ENCODE measurements at regions not wholly inside any gene's neighbourhood (a gene's known extent, or its start where the extent isn't known, plus 50 kb on each side); places are given as distances from the start of the nearest gene placed in this dataset.

- DNase-seq: no peak
- H3K27me3 ChIP-seq: no peaks in the 10 kb centered on the region
Observed at GRCh38 chr11:119861160-119861559, 132.2 kb upstream of the NECTIN1 start.

GRCh38 chr11:119860561-119861094 lies 131.6 kb upstream of the NECTIN1 start:
- H3K27me3 ChIP-seq: no peaks in the 10 kb centered on the region

More at GRCh38 chr11:119861160-119861559, 132.2 kb upstream of the NECTIN1 start:
- H3K36me3 ChIP-seq: no peaks in the 10 kb centered on the region
- H3K4me3 ChIP-seq: no peak overlapping the region
- no peak overlapping the region for H3K9ac ChIP-seq (ENCODE audit: low read depth in 2 of 2, low read length in 2 of 2)
- intact Hi-C loops (cut with DNase I): no loop called here
- TF ChIP-seq CTCF (IDR thresholded peaks at IDR 0.05): no peak
- no peak overlapping the region for H3K27ac ChIP-seq
- H3K4me1 ChIP-seq: peaks cover 11% of the 10 kb centered on the region
- no peaks in the 10 kb centered on the region for H3K9me3 ChIP-seq

GRCh38 chr11:119859684-119860083 lies 130.7 kb upstream of the NECTIN1 start:
- no peaks in the 10 kb centered on the region for H3K9me3 ChIP-seq
- H3K36me3 ChIP-seq: no peaks in the 10 kb centered on the region
- H3K4me3 ChIP-seq: no peak overlapping the region
- no peak overlapping the region for H3K9ac ChIP-seq (ENCODE audit: low read depth in 2 of 2, low read length in 2 of 2)
- no peak for DNase-seq
- peaks cover 7% of the 10 kb centered on the region for H3K4me1 ChIP-seq
- H3K27me3 ChIP-seq: no peaks in the 10 kb centered on the region
- H3K27ac ChIP-seq: no peak overlapping the region
- intact Hi-C loops (cut with DNase I): no loop called here
- TF ChIP-seq CTCF (IDR thresholded peaks at IDR 0.05): no peak

More at GRCh38 chr11:119860561-119861094, 131.6 kb upstream of the NECTIN1 start:
- no peaks in the 10 kb centered on the region for H3K9me3 ChIP-seq
- H3K9ac ChIP-seq (ENCODE audit: low read depth in 2 of 2, low read length in 2 of 2): no peak overlapping the region
- H3K27ac ChIP-seq: no peak overlapping the region
- intact Hi-C loops (cut with DNase I): no loop called here
- H3K4me1 ChIP-seq: peaks cover 11% of the 10 kb centered on the region
- no peak for TF ChIP-seq CTCF (IDR thresholded peaks at IDR 0.05)
- no peaks in the 10 kb centered on the region for H3K36me3 ChIP-seq
- no peak overlapping the region for H3K4me3 ChIP-seq
- no peak for DNase-seq

DNA sequence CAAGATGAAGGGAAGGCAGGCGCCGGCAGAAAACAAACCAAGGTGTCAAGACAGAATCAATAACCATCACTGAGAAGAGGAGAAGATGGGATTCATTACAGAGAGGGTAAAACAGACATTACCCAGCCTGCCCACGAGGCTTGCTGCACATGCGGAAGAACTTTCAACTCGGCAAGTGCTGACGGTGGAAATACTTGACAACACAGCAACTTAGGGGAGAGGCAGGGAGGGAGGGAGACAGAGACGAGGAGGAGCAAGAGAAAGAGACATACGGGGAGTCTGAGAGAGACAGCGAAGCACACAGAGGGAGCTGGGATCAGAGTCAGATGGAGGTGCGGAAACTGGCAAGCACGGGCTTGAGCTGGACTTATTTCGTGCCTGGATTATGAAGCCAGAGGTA lies 129.3 kb upstream of the NECTIN1 start:
- Histone ChIP-seq H3K4me3 (no peak overlapping the region), H3K4me1 (no peaks in the 10 kb centered on the region), H3K9ac (ENCODE audit: low read depth in 2 of 2, low read length in 2 of 2) (no peak overlapping the region), H3K9me3 (no peaks in the 10 kb centered on the region), H3K27me3 (no peaks in the 10 kb centered on the region), H3K36me3 (no peaks in the 10 kb centered on the region), H3K27ac (no peak overlapping the region)
- no peak for DNase-seq
- intact Hi-C loops (cut with DNase I): no loop called here
- no peak for TF ChIP-seq CTCF (IDR thresholded peaks at IDR 0.05)

DNA sequence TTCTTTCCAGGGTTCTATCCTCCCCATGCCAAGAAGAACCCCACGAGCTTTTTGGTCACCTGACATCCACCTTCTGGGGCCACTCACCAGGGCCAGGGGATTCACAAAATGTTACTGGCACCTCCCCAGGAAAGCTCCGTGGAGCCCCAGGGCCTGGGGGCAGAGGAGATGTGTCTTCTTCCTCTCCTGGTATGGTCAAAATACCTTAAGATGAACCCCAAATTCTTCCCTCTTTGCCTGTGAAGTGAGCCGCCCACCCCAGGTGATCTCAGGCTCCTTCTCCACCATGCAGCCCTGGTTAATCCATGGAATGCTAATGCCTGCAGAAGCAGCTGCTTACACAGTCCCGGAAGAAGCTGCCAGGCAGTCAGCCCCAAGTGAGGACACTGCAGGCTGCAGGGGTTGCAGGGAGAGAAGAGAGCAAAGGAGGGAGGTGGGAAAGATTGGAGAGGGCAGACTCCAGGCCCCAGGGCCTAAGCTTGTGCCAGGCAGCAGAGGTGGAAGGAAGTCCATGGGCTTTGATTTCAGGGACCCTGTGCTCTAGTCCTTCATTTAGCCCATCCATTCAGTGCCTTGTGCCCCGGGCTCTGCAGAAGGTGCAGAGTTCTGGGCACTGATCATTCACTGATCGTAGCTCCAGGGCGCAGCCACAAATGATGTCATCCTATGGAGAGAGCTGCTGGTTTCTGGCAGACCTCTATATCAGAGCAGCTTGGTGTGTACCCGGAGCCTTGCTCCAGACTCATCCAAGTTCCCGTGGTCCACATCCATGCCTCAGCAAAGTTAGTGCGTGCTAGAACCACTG lies 127.9 kb upstream of the NECTIN1 start:
- no peak for DNase-seq
- H3K4me1 ChIP-seq: no peaks in the 10 kb centered on the region
- TF ChIP-seq CTCF (IDR thresholded peaks at IDR 0.05): no peak
- H3K27me3 ChIP-seq: no peaks in the 10 kb centered on the region
- H3K27ac ChIP-seq: no peak overlapping the region
- intact Hi-C loops (cut with DNase I): no loop called here
- no peak overlapping the region for H3K9ac ChIP-seq (ENCODE audit: low read depth in 2 of 2, low read length in 2 of 2)
- H3K4me3 ChIP-seq: no peak overlapping the region
- H3K9me3 ChIP-seq: no peaks in the 10 kb centered on the region
- H3K36me3 ChIP-seq: no peaks in the 10 kb centered on the region
